Fibroblast of mammary gland (primary cell): ENCODE measurements at regions not wholly inside any gene's neighbourhood (a gene's known extent, or its start where the extent isn't known, plus 50 kb on each side); places are given as distances from the start of the nearest gene placed in this dataset.

Source experiments
- DNase-seq: peaks from one replicate; pipeline ENCODE4 v3.0.0-alpha.2; 2010; ENCODE audit warnings: low read depth
- H3K4me3 ChIP-seq: 2 replicates; pipeline ENCODE4 v1.5.1; 2011; ENCODE audit warnings: low read depth, mild to moderate bottlenecking, low read length, moderate library complexity; ENCODE audit not compliant: control insufficient read depth
- TF ChIP-seq, protein P1 (sequence below): conservative IDR thresholded peaks from 2 replicates; pipeline ENCODE4 v1.5.1; 2011; ENCODE audit warnings: low read depth, low read length, inconsistent platforms; ENCODE audit not compliant: control insufficient read depth, insufficient read depth

DNA sequence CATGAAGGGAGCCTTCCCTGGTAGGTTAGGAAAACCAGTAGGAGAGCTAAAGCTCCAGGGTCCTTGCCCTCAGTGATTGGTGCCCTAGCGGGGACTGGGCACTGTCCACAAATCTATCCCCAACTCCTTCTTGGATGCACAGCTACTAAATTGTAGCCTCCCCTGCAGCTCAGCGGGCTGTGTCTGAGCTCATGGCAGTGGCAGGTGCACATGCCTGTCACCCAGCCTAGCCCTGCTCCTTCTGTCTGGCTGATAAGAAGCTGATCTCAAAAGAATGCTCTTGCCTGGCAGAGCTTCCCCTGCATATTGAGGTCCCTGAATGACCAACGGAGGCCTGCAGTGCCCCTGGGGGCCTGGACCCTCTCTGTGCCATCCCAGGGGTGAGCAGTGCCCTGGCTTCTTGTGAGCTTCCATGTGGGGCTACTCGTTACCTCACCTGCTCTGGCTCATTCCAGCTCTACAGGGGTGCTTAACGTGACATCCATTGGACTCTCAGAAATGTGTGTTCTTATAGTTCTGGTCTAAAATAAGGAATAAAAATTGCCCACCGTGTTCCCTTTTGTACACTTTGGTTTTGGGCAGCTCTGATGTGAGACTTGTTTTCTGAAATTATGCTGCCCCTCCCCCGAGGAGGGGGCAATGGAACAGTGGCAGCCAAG lies 59.8 kb upstream of the ANTXRL start:
- DNase-seq = no peak
- H3K4me3 ChIP-seq = no peak overlapping the region
- TF ChIP-seq, protein P1, sequence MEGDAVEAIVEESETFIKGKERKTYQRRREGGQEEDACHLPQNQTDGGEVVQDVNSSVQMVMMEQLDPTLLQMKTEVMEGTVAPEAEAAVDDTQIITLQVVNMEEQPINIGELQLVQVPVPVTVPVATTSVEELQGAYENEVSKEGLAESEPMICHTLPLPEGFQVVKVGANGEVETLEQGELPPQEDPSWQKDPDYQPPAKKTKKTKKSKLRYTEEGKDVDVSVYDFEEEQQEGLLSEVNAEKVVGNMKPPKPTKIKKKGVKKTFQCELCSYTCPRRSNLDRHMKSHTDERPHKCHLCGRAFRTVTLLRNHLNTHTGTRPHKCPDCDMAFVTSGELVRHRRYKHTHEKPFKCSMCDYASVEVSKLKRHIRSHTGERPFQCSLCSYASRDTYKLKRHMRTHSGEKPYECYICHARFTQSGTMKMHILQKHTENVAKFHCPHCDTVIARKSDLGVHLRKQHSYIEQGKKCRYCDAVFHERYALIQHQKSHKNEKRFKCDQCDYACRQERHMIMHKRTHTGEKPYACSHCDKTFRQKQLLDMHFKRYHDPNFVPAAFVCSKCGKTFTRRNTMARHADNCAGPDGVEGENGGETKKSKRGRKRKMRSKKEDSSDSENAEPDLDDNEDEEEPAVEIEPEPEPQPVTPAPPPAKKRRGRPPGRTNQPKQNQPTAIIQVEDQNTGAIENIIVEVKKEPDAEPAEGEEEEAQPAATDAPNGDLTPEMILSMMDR = no peak

DNA sequence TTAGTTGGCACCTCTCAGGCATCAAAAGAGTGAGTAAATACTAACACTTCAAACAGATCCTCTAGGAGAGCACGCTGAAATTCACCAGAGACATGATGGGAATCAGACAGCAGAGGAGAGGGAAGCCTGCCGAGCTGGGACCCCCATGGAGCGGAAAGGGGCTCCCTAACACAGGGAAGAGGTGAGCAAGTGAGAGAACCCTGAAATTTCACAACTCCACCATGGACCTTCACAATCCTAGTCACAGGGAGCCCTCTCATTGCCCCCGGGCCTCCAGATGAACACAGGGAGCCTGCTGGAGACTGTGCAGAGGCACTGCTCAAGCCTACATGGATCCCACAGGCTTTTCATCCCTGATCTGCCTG lies 59.2 kb upstream of the ANTXRL start:
- DNase-seq = no peak
- TF ChIP-seq, protein P1 = no peak
- no peak overlapping the region for H3K4me3 ChIP-seq

DNA sequence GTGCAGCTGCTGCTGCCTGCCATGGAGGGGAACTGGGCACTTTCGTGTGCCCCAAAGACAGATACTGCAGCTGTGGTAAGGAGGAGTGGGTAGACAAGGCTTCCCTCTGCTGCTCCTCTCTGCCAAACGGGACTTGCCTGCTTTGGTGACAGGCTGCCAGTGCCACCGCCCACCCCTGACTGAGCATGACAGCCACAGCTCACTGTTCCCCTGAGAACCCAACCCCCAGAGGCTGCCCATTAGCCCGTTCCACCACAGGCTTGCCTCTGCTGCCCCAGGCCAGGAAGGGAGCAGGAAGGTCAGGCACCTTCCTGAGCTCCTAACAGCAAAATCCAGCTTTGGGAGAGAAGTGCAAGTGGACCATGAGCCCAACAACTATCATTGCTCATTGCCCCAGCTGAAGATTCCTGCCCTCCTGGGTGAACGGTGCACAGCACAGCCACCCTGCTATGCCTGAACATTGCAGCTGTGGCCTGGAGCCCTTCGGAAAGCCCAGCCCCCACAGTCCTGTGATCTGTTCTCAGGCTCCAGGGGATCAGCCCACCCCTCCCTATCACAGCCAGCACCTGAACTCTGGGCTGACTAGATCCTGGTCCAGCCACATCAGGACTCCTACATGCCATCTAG lies 58.7 kb upstream of the ANTXRL start:
- H3K4me3 ChIP-seq = no peak overlapping the region
- TF ChIP-seq, protein P1 = no peak
- no peak for DNase-seq

DNA sequence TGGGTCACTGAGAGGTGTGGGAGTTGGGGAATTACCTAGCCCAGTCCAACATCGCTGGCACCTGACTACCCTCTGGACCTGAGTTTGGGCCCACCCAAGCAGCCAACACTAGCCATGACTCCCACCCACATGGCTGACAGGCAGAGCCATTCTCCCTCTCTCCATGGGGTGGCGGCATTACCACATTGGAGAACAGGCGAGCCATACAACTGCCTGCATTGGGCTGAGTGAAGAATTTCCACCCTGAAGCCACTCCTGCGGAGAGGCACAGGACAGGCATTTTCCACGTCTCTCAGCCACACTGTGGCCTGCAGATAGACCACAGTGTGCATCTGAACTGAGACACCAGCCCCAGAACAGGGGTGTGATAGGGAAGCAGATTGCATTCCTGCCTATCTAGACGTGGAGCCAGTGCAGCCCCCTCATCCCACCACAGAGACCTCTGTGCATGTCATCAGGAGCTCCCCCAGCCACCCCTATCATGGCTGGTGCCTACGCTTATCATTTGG lies 58.2 kb upstream of the ANTXRL start:
- peak; percentile 42 for DNase-seq
- TF ChIP-seq, protein P1 = peak; percentile 76
- H3K4me3 ChIP-seq = no peak overlapping the region

DNA sequence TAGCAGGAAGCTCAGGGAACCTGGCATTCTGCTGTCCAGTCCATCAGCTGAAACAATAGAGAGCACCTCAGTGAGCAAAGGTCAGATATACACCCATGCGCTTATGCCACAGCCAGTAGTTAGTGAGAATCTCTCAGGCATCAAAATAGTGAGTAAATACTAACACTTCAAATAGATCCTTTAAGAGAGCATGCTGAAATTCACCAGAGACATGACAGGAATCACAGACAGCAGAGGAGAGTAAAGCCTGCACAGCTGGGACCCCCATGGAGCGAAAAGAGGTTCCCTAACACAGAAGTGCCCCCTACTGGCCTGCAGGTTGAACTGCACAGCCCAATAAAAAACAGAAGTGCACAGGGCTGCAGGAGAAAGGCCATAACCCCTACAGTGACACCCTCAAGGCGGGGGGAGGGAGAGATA lies 57.6 kb upstream of the ANTXRL start:
- peak; percentile 5 for DNase-seq

DNA sequence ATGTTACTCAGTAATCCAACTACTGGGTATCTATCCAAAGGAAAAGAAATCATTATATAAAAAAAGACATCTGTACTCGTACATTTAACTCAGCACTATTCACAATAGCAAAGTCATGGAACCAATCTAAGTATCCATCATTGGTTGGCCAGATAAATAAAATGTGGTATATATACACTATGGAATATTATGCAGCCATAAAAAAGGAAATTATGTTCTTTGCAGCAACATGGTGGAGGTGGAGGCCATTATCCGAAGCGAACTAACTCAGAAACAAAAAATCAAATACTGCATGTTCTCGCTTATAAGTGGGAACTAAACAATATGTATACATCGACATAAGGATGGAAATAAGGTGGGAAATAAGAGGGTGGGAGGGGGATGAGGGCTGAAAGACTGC lies 56.2 kb upstream of the ANTXRL start:
- H3K4me3 ChIP-seq = no peak overlapping the region
- TF ChIP-seq, protein P1 = no peak
- DNase-seq = no peak

More for the DNA sequence above, 57.6 kb upstream of the ANTXRL start:
- TF ChIP-seq, protein P1 = peak; percentile 63
- H3K4me3 ChIP-seq = no peak overlapping the region
